Mucosa of stomach (tissue), 1 donor: ENCODE measurements at regions not wholly inside any gene's neighbourhood (a gene's known extent, or its start where the extent isn't known, plus 50 kb on each side); places are given as distances from the start of the nearest gene placed in this dataset.

Source experiments
- H3K27me3 ChIP-seq: one replicate; pipeline ENCODE4 v1.7.0; 2013; ENCODE audit warnings: mild to moderate bottlenecking, low read length; ENCODE audit not compliant: control insufficient read depth, insufficient read depth
- H3K36me3 ChIP-seq: one replicate; pipeline ENCODE4 v1.7.0; 2013; ENCODE audit warnings: low read length; ENCODE audit not compliant: control insufficient read depth, insufficient read depth
- H3K4me1 ChIP-seq: one replicate; pipeline ENCODE4 v1.7.0; 2013; ENCODE audit warnings: mild to moderate bottlenecking, low read length; ENCODE audit not compliant: control insufficient read depth, insufficient read depth
- H3K4me3 ChIP-seq: one replicate; pipeline ENCODE4 v1.7.0; 2013; ENCODE audit warnings: low read length
- H3K9ac ChIP-seq: one replicate; pipeline ENCODE4 v1.7.0; 2013; ENCODE audit warnings: mild to moderate bottlenecking, low read length, moderate library complexity
- H3K9me3 ChIP-seq: one replicate; pipeline ENCODE4 v1.7.0; 2013; ENCODE audit warnings: mild to moderate bottlenecking, low read length, moderate library complexity; ENCODE audit not compliant: control insufficient read depth
- donor health status: Pancreatic carcinoma.

GRCh38 chr2:129903586-129904425 lies 75.7 kb upstream of the RAB6C start:
- Histone ChIP-seq H3K9me3 (no peaks in the 10 kb centered on the region), H3K4me1 (no peaks in the 10 kb centered on the region), H3K36me3 (no peaks in the 10 kb centered on the region), H3K27me3 (no peaks in the 10 kb centered on the region), H3K4me3 (no peak overlapping the region), H3K9ac (no peak overlapping the region)

GRCh38 chr2:129904532-129905446 lies 74.7 kb upstream of the RAB6C start:
- no peaks in the 10 kb centered on the region for H3K36me3 ChIP-seq
- H3K4me1 ChIP-seq: no peaks in the 10 kb centered on the region
- H3K9ac ChIP-seq: no peak overlapping the region
- no peaks in the 10 kb centered on the region for H3K27me3 ChIP-seq
- H3K9me3 ChIP-seq: no peaks in the 10 kb centered on the region
- no peak overlapping the region for H3K4me3 ChIP-seq

GRCh38 chr2:129905664-129906081 lies 73.8 kb upstream of the RAB6C start:
- H3K36me3 ChIP-seq: no peaks in the 10 kb centered on the region
- H3K9ac ChIP-seq: no peak overlapping the region
- H3K27me3 ChIP-seq: no peaks in the 10 kb centered on the region
- no peak overlapping the region for H3K4me3 ChIP-seq
- no peaks in the 10 kb centered on the region for H3K4me1 ChIP-seq
- no peaks in the 10 kb centered on the region for H3K9me3 ChIP-seq

GRCh38 chr2:129906139-129906860 lies 73.2 kb upstream of the RAB6C start:
- Histone ChIP-seq H3K4me3 (no peak overlapping the region), H3K4me1 (no peaks in the 10 kb centered on the region), H3K9me3 (no peaks in the 10 kb centered on the region), H3K27me3 (no peaks in the 10 kb centered on the region), H3K9ac (no peak overlapping the region), H3K36me3 (no peaks in the 10 kb centered on the region)

- H3K36me3 ChIP-seq: no peaks in the 10 kb centered on the region
- no peak overlapping the region for H3K9ac ChIP-seq
- H3K9me3 ChIP-seq: no peaks in the 10 kb centered on the region
- no peaks in the 10 kb centered on the region for H3K27me3 ChIP-seq
- no peak overlapping the region for H3K4me3 ChIP-seq
- H3K4me1 ChIP-seq: no peaks in the 10 kb centered on the region
These were observed 72.6 kb upstream of the RAB6C start for GRCh38 chr2:129906861-129907235.

GRCh38 chr2:129907256-129907998 lies 72.0 kb upstream of the RAB6C start:
- no peaks in the 10 kb centered on the region for H3K36me3 ChIP-seq
- H3K9me3 ChIP-seq: no peaks in the 10 kb centered on the region
- H3K4me1 ChIP-seq: no peaks in the 10 kb centered on the region
- no peak overlapping the region for H3K4me3 ChIP-seq
- H3K9ac ChIP-seq: no peak overlapping the region
- no peaks in the 10 kb centered on the region for H3K27me3 ChIP-seq

- no peak overlapping the region for H3K4me3 ChIP-seq
- H3K36me3 ChIP-seq: no peaks in the 10 kb centered on the region
- no peak overlapping the region for H3K9ac ChIP-seq
- no peaks in the 10 kb centered on the region for H3K4me1 ChIP-seq
- H3K27me3 ChIP-seq: no peaks in the 10 kb centered on the region
- H3K9me3 ChIP-seq: no peaks in the 10 kb centered on the region
These were observed 70.6 kb upstream of the RAB6C start for GRCh38 chr2:129908721-129909373.

- H3K9me3 ChIP-seq: no peaks in the 10 kb centered on the region
These were observed 69.6 kb upstream of the RAB6C start for GRCh38 chr2:129909651-129910418.

GRCh38 chr2:129910446-129911362 lies 68.8 kb upstream of the RAB6C start:
- H3K36me3 ChIP-seq: no peaks in the 10 kb centered on the region
- H3K4me3 ChIP-seq: no peak overlapping the region
- no peaks in the 10 kb centered on the region for H3K9me3 ChIP-seq
- no peaks in the 10 kb centered on the region for H3K4me1 ChIP-seq
- no peak overlapping the region for H3K9ac ChIP-seq
- H3K27me3 ChIP-seq: no peaks in the 10 kb centered on the region

More at GRCh38 chr2:129909651-129910418, 69.6 kb upstream of the RAB6C start:
- H3K9ac ChIP-seq: no peak overlapping the region
- H3K27me3 ChIP-seq: no peaks in the 10 kb centered on the region
- no peaks in the 10 kb centered on the region for H3K4me1 ChIP-seq
- H3K4me3 ChIP-seq: no peak overlapping the region
- no peaks in the 10 kb centered on the region for H3K36me3 ChIP-seq
